OCI-LY7 (cell line): ENCODE measurements at regions not wholly inside any gene's neighbourhood (a gene's known extent, or its start where the extent isn't known, plus 50 kb on each side); places are given as distances from the start of the nearest gene placed in this dataset.

ENCODE experiments used
- BruUV-seq: library from RNA; stranded (reverse); fragments of 400-500 nt; replicated peaks from 2 replicates; lab custom pipeline; 2021; lab: Mats Ljungman, UMichigan
- CTCF ChIA-PET: fragments of 300-600 bp; sonication (Branson Sonifier 250); formaldehyde crosslinking; loops from one replicate; lab custom pipeline; 2022; ENCODE audit warnings: antibody characterized with exemption; ENCODE audit not compliant: unreplicated experiment; lab: Charles Lee
- POLR2A ChIA-PET: fragments of 300-600 bp; sonication (Branson Sonifier 250); formaldehyde crosslinking; loops from one replicate; lab custom pipeline; 2022; ENCODE audit warnings: antibody characterized with exemption; lab: Charles Lee
- DNase-seq: peaks from one replicate; pipeline ENCODE4 v3.0.0-alpha.2; 2015; ENCODE audit warnings: low spot score
- H2AFZ ChIP-seq: fragments of 200-600 bp; sonication (generic), shearing (Covaris generic); 2 replicates; pipeline ENCODE4 v1.6.1; 2014; ENCODE audit warnings: mild to moderate bottlenecking, antibody characterized with exemption, low read length, moderate library complexity
- H3K27ac ChIP-seq: fragments of 200-600 bp; sonication (generic); 2 replicates; pipeline ENCODE4 v1.5.1; 2014; ENCODE audit warnings: mixed run types, low read depth, mild to moderate bottlenecking, moderate library complexity, low read length, inconsistent platforms; ENCODE audit not compliant: poor library complexity, severe bottlenecking
- H3K36me3 ChIP-seq: fragments of 200-600 bp; sonication (generic); 2 replicates; pipeline ENCODE4 v1.6.1; 2014; ENCODE audit warnings: mild to moderate bottlenecking, antibody characterized with exemption, low read length, moderate library complexity, mixed read lengths; ENCODE audit not compliant: insufficient read depth
- H3K4me1 ChIP-seq: fragments of 200-600 bp; sonication (generic); 2 replicates; pipeline ENCODE4 v1.5.1; 2014; ENCODE audit warnings: mild to moderate bottlenecking, low read length; ENCODE audit not compliant: insufficient read depth, poor library complexity, severe bottlenecking
- H3K4me2 ChIP-seq: fragments of 200-600 bp; sonication (generic); 2 replicates; pipeline ENCODE4 v1.6.1; 2014; ENCODE audit warnings: mild to moderate bottlenecking, low read length
- H3K4me3 ChIP-seq: fragments of 200-600 bp; sonication (generic); 2 replicates; pipeline ENCODE4 v1.5.1; 2014; ENCODE audit warnings: mild to moderate bottlenecking, low read depth, low read length; ENCODE audit not compliant: poor library complexity, severe bottlenecking
- H3K79me2 ChIP-seq: fragments of 200-600 bp; sonication (generic); 2 replicates; pipeline ENCODE4 v1.6.1; 2016; ENCODE audit warnings: low read depth, mild to moderate bottlenecking, low read length, moderate library complexity, mixed read lengths; ENCODE audit not compliant: insufficient read depth
- H3K9me2 ChIP-seq: fragments of 200-600 bp; sonication (generic); 2 replicates; pipeline ENCODE4 v1.6.1; 2016; ENCODE audit warnings: mild to moderate bottlenecking, low read length, mixed read lengths; ENCODE audit not compliant: insufficient read depth
- H3K9me3 ChIP-seq: fragments of 200-600 bp; sonication (generic); 2 replicates; pipeline ENCODE4 v1.6.1; 2014; ENCODE audit warnings: mild to moderate bottlenecking, mixed run types, low read length, mixed read lengths
- H4K20me1 ChIP-seq: fragments of 200-600 bp; sonication (generic); 2 replicates; pipeline ENCODE4 v1.6.1; 2014; ENCODE audit warnings: mild to moderate bottlenecking, antibody characterized with exemption, low read length, moderate library complexity, mixed read lengths; ENCODE audit not compliant: insufficient read depth
- CTCF ChIP-seq: fragments of 200-600 bp; sonication (generic); conservative IDR thresholded peaks from 2 replicates; pipeline ENCODE4 v1.5.1; 2014; ENCODE audit warnings: mild to moderate bottlenecking, antibody characterized with exemption, low read length, moderate library complexity, mixed read lengths
- EZH2phosphoT487 ChIP-seq: fragments of 200-600 bp; sonication (generic); IDR thresholded peaks from 2 replicates; pipeline ENCODE4 v1.6.1; 2018; ENCODE audit warnings: low read depth, borderline replicate concordance, mild to moderate bottlenecking, mixed run types, antibody characterized with exemption, low read length, moderate library complexity, mixed read lengths
- intact Hi-C: fragments of 100-400 bp; cut with micrococcal nuclease; formaldehyde crosslinking; loops from one replicate; pipeline ENCODE4 v1.10.0; 2022; ENCODE audit not compliant: unreplicated experiment

- ChIA-PET POLR2A (no interaction called here), CTCF (no interaction called here)
- no peaks in the 10 kb centered on the region for H3K9me2 ChIP-seq
- no TSS peak for BruUV-seq
- H3K36me3 ChIP-seq, result no peaks in the 10 kb centered on the region
- no peak overlapping the region for H2AFZ ChIP-seq
- H4K20me1 ChIP-seq, result no peaks in the 10 kb centered on the region
- DNase-seq, result no peak
- TF ChIP-seq EZH2phosphoT487, result no peak
- TF ChIP-seq CTCF, result no peak
- no peak overlapping the region for H3K4me3 ChIP-seq
- no peaks in the 10 kb centered on the region for H3K9me3 ChIP-seq
- H3K27ac ChIP-seq, result no peak overlapping the region
- intact Hi-C loops, result no loop called here
- H3K4me1 ChIP-seq, result no peaks in the 10 kb centered on the region
- H3K79me2 ChIP-seq, result no peaks in the 10 kb centered on the region
- H3K4me2 ChIP-seq, result no peak overlapping the region
Observed at GRCh38 chr2:215617060-215617824, 181.4 kb upstream of the FN1 start.

- no TSS peak for BruUV-seq
Observed at GRCh38 chr2:215615803-215616174, 179.9 kb upstream of the FN1 start.

More at GRCh38 chr2:215615803-215616174, 179.9 kb upstream of the FN1 start:
- Histone ChIP-seq H3K4me1 (no peaks in the 10 kb centered on the region), H3K36me3 (no peaks in the 10 kb centered on the region), H3K9me2 (no peaks in the 10 kb centered on the region), H3K4me3 (no peak overlapping the region), H3K9me3 (no peaks in the 10 kb centered on the region), H3K27ac (no peak overlapping the region), H3K4me2 (no peak overlapping the region), H3K79me2 (no peaks in the 10 kb centered on the region), H2AFZ (no peak overlapping the region), H4K20me1 (no peaks in the 10 kb centered on the region)
- intact Hi-C loops, result no loop called here
- DNase-seq, result no peak
- POLR2A ChIA-PET, result no interaction called here
- CTCF ChIA-PET, result no interaction called here
- TF ChIP-seq EZH2phosphoT487 (no peak), CTCF (no peak)
